GM19035 (cell line): ENCODE measurements at regions not wholly inside any gene's neighbourhood (a gene's known extent, or its start where the extent isn't known, plus 50 kb on each side); places are given as distances from the start of the nearest gene placed in this dataset.
"Not testable (repeated sequence)": the region's sequence is repeated elsewhere in the genome, so short reads cannot be mapped to it uniquely, and the experiment has no call there.

Source experiments
- ATAC-seq: cut with Tn5 transposase; IDR thresholded peaks from one replicate; pipeline ENCODE4 v1.9.1; 2021; ENCODE audit not compliant: unreplicated experiment

DNA sequence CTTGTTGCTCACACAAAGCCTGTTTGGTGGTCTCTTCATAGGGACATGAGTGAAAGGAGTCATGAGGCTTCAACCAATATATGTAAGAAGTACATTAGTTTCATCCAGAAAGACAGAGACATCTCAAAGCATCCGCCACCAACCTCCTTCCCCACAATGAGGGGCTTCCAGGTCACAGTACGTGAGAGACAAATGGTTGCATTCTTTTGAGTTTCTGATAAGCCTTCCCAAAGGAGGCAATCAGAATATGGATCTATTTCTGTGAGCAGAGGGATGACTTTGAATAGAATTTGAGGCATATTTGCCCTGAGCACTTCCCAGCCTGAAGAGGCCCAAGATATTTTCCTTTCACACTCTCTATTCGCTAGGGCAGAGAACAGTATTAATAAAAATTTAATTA lies 931.1 kb downstream of the FAM181B start:
- no peak for ATAC-seq

DNA sequence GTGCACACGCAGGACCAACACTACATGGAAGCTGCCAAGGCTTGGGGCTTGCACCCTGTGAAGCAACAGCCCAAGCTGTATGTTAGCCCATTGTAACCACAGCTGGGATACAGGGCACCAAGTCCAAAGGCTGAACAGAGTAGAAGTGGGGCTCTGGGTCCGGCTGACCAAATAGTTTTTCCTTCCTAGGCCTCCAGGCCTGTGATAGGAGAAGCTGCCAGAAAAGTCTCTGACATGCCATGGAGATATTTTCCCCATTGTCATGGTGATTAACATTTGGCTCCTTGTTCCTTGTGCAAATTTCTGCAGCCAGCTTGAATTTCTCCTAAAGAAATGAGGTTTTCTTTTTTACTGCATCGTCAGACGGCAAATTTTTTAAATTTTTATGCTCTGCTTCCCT lies 941.2 kb downstream of the FAM181B start:
- no peak for ATAC-seq

DNA sequence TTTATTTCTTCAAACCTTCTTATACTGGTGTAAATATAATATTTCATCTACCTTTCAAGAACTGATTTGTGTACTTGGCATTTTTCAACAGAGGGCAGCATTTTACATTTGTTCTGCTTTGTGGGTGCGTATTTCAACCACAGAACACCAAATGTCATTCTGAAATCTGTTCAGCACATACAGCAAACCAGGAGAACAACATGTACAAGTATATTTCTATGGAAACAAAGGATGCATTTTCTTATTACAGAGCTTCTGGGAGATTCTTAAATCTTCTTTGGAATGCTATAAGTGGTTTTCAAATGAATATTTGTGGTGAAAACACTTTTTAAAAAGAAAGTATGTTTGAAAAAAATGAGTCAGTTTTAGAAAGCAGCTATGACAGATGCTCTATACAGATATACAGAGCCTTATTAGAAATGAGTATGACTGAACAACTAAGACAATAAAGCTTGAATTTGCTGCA lies 946.0 kb downstream of the FAM181B start:
- ATAC-seq = peak; percentile 56

DNA sequence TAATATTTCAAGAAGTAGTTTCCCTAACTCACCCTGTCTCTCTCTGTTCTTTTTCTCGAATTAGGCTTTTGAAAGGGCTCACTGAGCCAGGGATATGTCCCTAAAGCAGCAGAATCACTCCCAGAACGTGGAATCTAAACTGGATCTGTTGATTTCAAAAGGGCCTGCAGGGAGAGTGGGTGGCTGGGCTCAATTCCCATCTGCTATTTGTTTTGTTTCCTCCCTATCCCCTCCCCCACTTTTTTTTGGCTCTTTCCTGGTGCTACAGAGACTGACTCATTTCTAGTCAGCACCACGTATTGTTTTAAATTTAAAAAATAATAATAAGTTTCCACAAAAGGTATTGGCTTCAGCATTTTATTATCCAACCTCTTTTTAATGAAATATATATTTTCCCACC lies 961.5 kb downstream of the FAM181B start:
- ATAC-seq = no peak

DNA sequence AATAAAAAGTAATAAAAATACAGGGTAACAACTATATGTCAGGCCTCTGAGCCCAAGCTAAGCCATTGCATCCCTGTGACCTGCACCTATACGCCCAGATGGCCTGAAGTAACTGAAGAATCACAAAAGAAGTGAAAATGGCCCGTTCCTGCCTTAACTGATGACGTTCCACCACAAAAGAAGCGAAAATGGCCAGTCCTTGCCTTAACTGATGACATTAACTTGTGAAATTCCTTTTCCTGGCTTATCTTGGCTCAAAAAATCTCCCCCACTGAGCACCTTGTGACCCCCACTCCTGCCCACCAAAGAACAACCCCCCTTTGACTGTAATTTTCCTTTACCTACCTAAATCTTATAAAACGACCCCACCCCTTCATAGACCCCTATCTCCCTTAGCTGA lies 963.8 kb downstream of the FAM181B start:
- ATAC-seq = not testable (repeated sequence)

DNA sequence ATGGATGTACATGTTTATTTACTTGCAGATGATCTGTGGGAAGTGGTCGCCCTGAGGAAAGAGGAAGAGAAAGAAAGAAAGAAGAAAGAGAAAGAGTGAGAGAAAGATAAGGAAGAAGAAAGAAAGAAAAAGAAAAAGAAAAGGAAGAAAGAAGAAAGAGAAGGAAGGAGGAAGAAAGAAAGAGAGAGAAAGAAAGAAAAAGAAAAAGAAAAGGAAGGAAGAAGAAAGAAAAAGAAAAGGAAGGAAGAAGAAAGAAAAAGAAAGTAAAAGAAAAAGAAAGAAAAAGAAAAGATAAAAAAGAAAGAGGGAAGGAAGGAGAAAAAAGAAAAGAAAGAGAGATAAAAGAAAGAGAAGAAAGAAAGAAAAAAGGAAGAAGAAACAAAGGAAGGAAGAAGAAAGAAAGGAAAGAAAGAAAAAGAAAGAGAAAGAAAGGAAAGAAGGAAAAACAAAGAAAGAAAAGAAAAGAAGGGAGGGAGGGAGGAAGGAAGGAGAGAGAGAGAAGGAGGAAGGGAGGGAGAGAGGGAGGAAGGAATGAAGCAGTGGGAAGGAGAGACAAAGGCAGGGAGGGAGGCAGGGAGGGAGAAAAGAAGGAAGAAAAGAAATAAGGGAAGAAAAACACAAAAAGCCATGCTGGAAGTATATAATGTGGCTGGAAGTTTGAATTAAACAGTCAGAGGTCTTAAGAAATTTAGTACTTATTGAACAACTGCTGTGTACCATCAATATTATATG lies 976.6 kb downstream of the FAM181B start:
- ATAC-seq = no peak

DNA sequence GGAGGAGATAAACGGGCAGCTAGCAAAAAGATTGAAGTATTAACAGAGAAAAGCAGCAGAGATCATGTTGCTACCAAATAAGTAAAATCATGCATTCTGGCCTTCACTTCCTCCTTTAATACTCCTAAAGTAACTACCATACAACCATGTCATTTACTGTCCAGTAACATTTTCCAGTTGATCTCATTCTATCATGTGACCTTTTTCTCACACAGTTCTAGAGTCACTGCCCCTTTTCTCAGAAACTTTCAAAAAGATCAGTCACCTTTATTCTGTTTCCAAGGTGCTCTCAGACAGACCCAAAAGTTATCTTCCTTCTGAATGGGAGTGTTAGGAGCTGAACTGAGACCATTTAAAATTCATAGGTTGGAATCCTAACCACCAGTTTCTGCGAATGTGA lies 984.4 kb downstream of the FAM181B start:
- ATAC-seq = no peak

DNA sequence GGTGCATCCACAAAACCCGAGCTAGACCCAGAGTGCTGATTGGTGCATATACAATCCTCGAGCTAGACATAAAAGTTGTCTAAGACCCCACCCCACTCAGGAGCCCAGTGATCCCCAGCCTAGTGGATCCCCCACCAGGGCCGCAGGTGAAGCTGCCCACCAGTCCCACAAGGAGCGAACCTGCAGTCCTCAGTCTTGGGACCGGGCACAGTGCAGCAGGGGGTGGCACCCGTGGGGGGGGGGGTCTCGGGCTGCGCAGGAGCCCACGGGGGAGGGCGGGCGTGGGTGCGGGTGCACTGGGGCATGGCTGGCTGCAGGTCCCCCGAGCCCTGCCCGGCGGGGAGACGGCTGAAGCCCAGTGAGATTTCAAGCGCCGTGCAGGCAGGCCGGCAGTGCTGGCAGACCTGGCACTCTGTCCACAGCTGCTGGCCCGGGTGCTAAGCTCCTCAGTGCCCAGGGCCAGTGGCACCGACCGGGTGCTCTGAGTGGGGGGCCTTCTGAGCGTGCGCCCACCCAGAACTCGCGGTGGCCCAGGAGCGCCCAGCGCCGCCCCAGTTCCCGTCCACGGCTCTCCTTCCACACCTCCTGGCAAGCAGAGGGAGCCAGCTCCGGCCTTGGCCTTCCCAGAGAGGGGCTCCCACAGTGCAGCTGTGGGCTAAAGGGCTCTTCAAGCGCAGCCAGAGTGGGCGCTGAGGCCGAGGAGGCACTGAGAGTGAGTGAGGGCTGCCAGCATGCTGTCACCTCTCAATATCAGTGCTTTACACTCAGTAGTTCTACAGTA lies 989.1 kb downstream of the FAM181B start:
- ATAC-seq = no peak

DNA sequence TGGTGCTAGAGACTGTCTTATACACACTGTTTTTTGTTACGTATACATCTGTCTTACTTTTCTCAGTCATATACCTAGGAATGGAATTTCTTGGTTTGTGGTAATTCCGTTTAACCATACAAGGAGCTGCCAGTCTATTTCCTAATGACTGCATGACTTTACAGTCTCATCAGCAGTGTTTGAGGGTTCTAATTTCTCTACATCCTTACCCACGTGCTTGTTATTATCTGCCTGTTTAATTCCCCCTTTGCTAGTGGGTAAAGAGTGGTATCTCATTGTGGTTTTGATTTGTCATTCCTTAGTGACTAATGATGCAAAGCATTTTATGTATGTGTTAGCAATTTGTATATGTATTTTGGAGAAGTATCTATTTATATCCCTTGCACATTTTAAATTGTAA lies 1008.0 kb downstream of the FAM181B start:
- no peak for ATAC-seq

DNA sequence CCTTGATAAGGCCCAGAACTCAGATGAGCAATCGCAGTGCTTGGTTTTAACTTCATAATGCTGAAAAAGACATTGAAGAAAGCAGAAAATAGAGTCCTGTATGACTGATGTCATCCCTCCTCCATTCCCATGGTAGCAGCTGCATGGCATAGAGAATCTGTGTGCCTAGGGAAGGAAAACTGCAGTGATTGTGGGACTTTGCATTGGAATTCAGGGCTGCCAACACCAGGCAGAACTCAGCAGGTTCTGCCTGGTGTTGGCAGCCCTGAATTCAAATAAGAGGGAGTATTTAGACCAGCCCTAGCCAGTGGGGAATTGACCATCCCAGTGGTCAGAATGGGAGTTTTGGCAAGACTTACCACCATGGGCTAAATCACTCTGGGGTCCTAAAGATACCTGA lies 1016.0 kb downstream of the FAM181B start:
- ATAC-seq = no peak

DNA sequence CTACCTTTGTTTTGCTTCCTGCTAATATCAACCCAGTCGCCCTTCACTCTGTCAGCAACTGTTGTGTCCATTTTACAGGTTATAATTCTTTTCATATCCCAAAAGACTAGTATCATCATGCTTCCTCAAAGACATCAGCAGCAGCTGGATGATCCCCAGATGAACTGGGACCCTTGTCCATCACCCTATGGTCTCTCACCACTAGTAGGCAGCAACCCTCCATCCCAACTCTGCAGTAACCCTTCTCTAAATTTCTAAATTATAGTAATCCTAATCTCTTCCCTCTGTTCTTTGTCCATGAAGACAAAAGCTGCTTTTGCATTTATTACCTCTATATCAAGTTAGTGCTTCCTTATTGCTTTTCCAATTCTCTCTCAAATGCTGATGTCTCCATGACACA lies 1025.8 kb downstream of the FAM181B start:
- no peak for ATAC-seq

DNA sequence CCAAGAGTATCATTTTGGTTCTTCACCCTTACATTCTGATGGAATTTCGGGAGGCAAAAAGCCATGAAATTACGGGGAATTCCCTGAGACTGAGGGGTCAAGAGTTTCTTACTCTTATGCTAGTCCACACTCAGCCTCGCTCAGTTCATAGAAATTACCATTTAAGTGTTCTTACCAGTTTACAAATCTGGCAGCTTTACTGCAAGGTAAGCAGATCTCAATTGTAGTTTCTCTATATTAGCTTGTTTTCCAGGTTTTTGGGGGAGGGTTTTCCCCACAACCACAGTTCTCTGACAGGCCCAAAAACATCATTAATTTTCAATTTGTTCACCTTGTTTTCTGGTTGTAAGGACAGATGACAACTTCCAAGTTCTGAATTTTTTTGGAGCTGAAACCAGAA lies 1028.4 kb downstream of the FAM181B start:
- ATAC-seq = no peak

DNA sequence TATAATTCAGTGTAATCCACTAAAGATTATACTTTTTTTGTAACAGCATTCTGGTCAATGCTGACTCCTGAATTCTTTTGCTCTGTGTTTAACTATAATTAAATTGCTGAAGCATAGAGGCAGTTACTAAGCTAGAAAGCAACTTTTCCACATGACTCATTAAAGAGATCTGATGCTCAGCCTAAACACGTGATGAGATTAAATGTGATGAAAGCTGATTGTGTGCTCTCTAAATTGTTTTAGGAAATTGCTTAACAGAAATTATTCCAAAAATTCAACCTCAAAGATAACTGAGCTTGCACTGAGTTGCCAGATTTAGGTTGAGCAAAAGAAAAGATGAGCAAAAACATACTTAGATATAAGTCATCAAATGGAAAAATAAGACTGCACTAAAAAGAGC lies 1033.6 kb downstream of the FAM181B start:
- ATAC-seq = no peak

DNA sequence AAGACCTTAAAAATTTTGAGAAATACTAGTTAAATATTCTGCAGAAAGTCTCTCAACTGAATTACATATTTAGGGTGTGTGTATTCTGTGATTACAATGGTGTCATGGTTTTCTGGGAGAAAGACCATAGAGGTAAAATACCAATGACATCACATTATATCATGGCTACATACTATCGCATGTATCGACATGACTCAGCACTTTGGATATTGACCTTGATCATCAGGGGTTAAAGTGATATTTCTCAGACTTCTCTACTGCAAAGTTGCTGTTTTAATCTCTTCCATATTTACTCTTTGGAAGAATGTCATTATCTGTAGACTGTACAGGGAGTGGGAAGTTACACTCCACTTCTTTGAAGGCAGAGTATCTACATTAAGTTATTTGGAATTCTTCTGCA lies 1046.6 kb downstream of the FAM181B start:
- ATAC-seq = no peak

DNA sequence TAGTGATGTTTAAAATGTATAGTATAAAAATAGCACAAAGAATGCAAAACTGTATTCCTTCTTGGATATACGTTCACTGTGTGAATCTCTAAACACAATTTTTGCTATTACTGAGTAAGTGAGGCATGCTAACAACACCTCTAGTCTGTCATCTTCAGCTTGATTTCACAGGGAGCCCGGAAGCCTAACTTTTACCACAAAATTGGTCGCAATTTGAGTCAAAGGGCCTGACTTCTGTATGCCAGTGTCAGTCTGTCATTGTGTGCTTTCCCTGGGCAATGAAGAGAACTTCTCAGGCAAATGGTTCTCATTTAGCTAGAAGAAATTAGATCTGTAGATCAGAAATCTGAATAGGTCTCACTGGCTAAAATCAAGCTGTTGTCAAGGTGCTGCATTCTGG lies 1059.5 kb downstream of the FAM181B start:
- no peak for ATAC-seq

DNA sequence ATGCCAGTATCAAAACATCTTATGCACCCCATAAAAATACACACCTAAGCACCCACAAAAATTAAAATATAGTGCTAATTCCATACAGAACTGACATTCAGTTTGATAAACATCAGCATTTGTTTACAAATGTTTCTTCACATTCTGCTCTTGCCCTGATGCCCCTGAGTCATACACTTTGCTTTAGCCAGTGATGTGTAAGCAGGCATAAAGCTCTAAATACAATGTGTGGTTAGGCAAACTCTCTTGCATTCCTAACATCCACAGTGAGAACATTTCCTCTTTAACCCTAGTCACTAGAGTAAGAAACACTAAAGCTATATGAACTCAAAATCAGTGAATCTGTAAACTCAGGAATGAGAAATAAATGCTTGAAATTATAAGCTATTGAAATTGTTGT lies 1060.7 kb downstream of the FAM181B start:
- no peak for ATAC-seq

DNA sequence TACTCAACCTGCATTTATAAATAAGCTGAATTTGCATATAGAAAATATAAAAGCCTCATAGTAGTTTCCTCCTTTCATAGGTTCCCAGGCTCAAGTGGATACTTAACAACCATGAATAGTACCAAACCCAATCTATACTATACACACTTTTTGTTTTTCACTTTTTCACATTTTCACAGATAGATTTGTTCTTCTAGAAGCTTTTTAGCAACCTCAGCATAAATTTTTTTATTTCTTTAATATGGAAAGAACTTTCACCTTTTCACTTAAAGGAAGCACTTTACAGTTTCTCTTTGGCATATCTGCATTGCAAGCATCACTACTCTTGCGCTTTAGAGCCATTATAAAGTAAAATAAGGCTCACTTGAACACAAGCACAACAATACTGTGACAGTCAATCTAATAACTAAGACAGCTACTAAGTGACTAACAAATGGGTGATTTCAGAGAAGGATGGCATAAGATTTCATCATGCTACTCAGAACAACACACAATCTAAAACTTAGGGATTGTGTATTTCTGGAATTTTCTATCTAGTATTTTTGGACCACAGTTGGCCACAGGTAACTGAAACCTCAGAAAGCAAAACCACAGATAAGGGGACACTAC lies 1063.6 kb downstream of the FAM181B start:
- no peak for ATAC-seq

DNA sequence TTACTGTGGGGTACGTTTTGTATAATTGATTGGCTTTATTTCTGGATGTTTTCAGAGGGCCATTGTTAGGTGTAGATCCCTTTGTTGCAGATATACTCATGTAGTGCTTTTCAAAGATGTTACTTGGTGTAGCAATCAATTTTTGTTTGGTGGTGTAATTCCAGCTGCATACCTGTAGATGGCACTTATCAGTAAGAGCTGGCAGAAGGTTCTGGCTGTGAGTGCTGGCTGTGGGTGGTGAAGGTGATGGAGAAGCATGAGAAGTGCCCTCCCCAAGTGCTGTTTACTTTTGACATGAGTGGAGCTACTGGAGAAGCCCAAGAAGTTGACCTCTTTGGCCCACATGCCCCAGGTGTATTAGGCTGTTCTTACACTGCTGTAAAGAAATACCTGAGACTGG lies 1074.9 kb downstream of the FAM181B start:
- ATAC-seq = peak; percentile 82

DNA sequence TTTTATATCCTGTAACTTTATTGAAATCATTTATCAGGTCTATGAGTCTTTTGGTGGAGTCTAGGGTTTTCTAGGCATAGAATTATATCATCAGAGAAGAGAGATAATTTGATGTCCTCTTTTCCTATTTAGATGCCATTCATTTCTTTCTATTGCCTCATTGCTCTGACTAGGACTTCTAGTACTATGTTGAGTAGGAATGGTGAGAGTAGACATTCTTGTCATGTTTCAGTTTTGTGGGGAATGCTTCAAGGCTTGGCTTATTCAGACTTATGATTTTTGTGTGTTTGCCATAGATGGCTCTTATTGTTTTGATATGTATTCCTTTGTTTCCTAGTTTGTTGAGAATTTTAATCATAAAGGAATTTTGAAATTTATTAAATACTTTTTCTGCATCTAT lies 1078.3 kb downstream of the FAM181B start:
- no peak for ATAC-seq

DNA sequence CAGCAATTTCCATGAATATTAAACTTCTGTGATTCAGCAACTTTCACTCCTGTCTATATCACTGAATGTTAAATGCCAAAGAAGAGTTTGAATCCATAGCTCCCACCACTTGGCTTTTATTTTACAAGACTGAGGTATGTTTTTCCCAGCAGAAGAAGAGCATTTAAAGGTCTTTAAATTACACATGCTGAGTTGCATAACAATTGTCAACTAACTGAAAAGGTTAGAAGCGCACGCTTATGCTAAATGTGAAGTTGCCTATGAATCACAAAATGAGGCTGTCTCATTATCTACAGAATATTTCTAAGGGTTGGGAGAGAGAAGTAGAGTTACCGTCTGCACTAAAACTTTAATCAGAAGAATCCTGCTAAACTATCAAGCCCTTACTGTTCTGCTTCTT lies 1086.3 kb downstream of the FAM181B start:
- ATAC-seq = no peak

DNA sequence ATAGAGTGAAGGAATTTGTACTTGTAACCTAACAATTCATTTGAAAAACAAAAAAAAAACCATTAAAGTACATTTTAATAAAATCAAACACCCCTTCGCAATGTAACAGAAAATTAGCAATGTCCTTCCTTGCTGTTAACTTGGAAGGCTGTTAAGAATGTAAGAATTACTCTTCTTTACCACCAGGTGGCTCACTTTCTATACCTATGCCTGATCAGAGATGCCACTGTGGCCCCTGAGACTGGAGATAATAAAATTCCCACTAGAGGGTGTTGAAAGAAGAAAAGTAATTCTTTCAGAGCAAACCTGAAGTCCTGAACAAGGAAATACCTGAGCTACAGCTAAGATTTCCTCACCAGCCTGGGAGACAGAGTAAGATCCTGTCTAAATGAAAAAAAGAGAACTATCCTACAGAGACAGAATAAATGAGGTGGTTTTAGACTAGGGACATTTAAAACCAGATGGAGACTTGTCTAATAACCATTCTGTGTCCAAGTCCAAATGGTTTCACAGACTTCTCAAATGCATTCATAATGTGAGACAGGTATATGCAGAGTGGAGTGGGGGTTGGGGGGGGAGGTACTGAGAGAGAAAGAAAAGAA lies 1089.3 kb downstream of the FAM181B start:
- peak; percentile 96 for ATAC-seq

DNA sequence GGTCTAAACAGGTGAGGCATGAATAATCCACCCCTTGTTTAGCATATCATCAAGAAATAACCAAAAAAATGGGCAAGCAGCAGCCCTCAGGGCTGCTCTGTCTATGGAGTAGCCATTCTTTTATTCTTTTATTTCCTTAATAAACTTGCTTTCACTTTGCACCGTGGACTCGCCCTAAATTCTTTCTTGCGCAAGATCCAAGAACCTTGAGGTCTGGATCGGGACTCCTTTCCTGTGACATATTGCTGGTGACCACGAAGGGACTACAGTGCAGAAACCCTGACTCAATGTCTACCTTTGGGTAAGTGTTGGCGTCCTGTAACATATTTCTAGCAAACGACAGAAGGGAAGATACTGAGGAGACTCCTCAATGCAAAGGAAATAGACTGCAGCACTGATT lies 1099.2 kb downstream of the FAM181B start:
- no peak for ATAC-seq
